Colonic mucosa (tissue), 4 donors: ENCODE measurements at regions not wholly inside any gene's neighbourhood (a gene's known extent, or its start where the extent isn't known, plus 50 kb on each side); places are given as distances from the start of the nearest gene placed in this dataset.

Experiments
- DNase-seq: peaks from one replicate; pipeline ENCODE4 v3.0.0-alpha.2; 2020
- H3K27ac ChIP-seq: fragments of 200-600 bp; one replicate; pipeline ENCODE4 v1.8.0; 2021
- H3K27me3 ChIP-seq: fragments of 200-600 bp; one replicate; pipeline ENCODE4 v1.8.0; 2021
- H3K36me3 ChIP-seq: fragments of 200-600 bp; one replicate; pipeline ENCODE4 v1.8.0; 2021
- H3K4me1 ChIP-seq: fragments of 200-600 bp; one replicate; pipeline ENCODE4 v1.8.0; 2021; ENCODE audit warnings: mild to moderate bottlenecking
- H3K4me3 ChIP-seq: fragments of 200-600 bp; one replicate; pipeline ENCODE4 v1.8.0; 2021
- H3K9ac ChIP-seq, 2 donors: one replicate each; pipeline ENCODE4 v1.7.0; 2013; ENCODE audit warnings: control low read depth in 2 of 2, low read depth in 2 of 2, low read length in 2 of 2
- H3K9me3 ChIP-seq: fragments of 200-600 bp; one replicate; pipeline ENCODE4 v1.8.0; 2021
- CTCF ChIP-seq: fragments of 200-600 bp; IDR thresholded peaks from one replicate; pipeline ENCODE4 v1.8.0; 2022; ENCODE audit warnings: antibody characterized with exemption, mild to moderate bottlenecking
- intact Hi-C: fragments of 100-400 bp; cut with DNase I; formaldehyde crosslinking; loops from one replicate; pipeline ENCODE4 v1.14.1; 2022
- donor health status: healthy.
- donor health status: DM: no; HTN: no; CAD: no.
- donor health status: DM: no; HTN: no; CAD: no.

- no peak for DNase-seq
- no peak overlapping the region for H3K27ac ChIP-seq
- intact Hi-C loops, result no loop called here
- peaks cover 20% of the 10 kb centered on the region for H3K27me3 ChIP-seq
- H3K4me1 ChIP-seq, result no peaks in the 10 kb centered on the region
- no peaks in the 10 kb centered on the region for H3K9me3 ChIP-seq
- H3K36me3 ChIP-seq, result no peaks in the 10 kb centered on the region
- H3K9ac ChIP-seq, result no peak overlapping the region
- H3K4me3 ChIP-seq, result no peak overlapping the region
- TF ChIP-seq CTCF, result no peak
Observed at GRCh38 chr22:27610863-27611786, 190.4 kb downstream of the MN1 start.

GRCh38 chr22:27612115-27612514 is 189.4 kb downstream of the MN1 start:
- no peak overlapping the region for H3K27ac ChIP-seq
- H3K4me3 ChIP-seq, result no peak overlapping the region
- no peaks in the 10 kb centered on the region for H3K36me3 ChIP-seq
- intact Hi-C loops, result no loop called here
- peaks cover 20% of the 10 kb centered on the region for H3K27me3 ChIP-seq
- DNase-seq, result no peak
- H3K9ac ChIP-seq, result no peak overlapping the region
- no peak for TF ChIP-seq CTCF
- H3K4me1 ChIP-seq, result no peaks in the 10 kb centered on the region
- H3K9me3 ChIP-seq, result no peaks in the 10 kb centered on the region

- Histone ChIP-seq H3K4me3 (no peak overlapping the region), H3K27ac (no peak overlapping the region), H3K4me1 (no peaks in the 10 kb centered on the region), H3K9ac (no peak overlapping the region), H3K36me3 (no peaks in the 10 kb centered on the region), H3K27me3 (peaks cover 20% of the 10 kb centered on the region), H3K9me3 (no peaks in the 10 kb centered on the region)
- intact Hi-C loops, result no loop called here
- no peak for TF ChIP-seq CTCF
- DNase-seq, result no peak
Observed at GRCh38 chr22:27613099-27614005, 188.2 kb downstream of the MN1 start.

- H3K4me1 ChIP-seq, result no peaks in the 10 kb centered on the region
- no peaks in the 10 kb centered on the region for H3K9me3 ChIP-seq
- H3K27ac ChIP-seq, result no peak overlapping the region
- no peak for DNase-seq
- intact Hi-C loops, result no loop called here
- no peak for TF ChIP-seq CTCF
- H3K27me3 ChIP-seq, result peaks cover 20% of the 10 kb centered on the region
- H3K36me3 ChIP-seq, result no peaks in the 10 kb centered on the region
- H3K9ac ChIP-seq, result no peak overlapping the region
- H3K4me3 ChIP-seq, result no peak overlapping the region
Observed at GRCh38 chr22:27614006-27614649, 187.4 kb downstream of the MN1 start.

GRCh38 chr22:27614650-27615007 is 186.9 kb downstream of the MN1 start:
- Histone ChIP-seq H3K27me3 (peaks cover 20% of the 10 kb centered on the region), H3K9ac (no peak overlapping the region), H3K27ac (no peak overlapping the region)

More at GRCh38 chr22:27614650-27615007, 186.9 kb downstream of the MN1 start:
- Histone ChIP-seq H3K4me3 (no peak overlapping the region), H3K36me3 (no peaks in the 10 kb centered on the region), H3K4me1 (no peaks in the 10 kb centered on the region), H3K9me3 (no peaks in the 10 kb centered on the region)
- TF ChIP-seq CTCF, result no peak
- no peak for DNase-seq
- intact Hi-C loops, result no loop called here
